HG03196 (cell line): ENCODE measurements at regions not wholly inside any gene's neighbourhood (a gene's known extent, or its start where the extent isn't known, plus 50 kb on each side); places are given as distances from the start of the nearest gene placed in this dataset.

Experiments used
- ATAC-seq: cut with Tn5 transposase; IDR thresholded peaks from one replicate; pipeline ENCODE4 v1.9.1; 2021; ENCODE audit not compliant: unreplicated experiment

GRCh38 chr21:17987382-17988101 is 168.4 kb upstream of the C21orf91 start:
- no peak for ATAC-seq

DNA sequence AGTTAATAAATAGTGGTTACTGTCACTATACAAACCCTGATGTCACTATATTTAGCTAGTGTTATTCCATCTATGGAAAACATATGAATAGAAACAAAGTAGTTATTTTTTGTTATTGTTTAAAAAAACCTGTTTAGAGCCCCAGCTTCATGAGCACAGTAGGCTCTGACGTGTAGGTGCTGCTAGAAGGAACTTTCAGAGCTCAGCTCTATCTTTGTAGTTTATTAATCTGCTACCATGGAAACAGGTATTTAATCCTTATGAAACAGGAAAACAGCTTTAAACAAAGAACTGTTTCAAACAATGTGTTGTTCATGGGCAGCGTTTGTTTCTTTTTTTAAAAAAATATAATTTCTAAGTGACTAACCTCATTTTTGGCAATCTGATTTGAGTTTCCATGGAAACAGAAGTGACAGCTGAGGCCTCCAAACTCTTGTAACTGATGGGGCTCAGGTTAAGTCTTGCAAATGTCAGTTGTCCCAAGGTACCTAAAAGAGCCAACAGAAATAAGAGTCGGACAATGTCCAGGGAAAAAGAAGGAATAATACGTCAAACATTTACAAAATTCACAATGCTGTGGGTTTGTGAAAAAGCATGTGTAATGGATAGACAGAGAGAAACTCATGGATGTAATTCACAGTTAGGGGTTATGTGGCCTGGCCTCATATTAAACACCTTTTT is 162.0 kb upstream of the C21orf91 start:
- no peak for ATAC-seq

- no peak for ATAC-seq
These were observed 160.6 kb upstream of the C21orf91 start for GRCh38 chr21:17979763-17980162.

GRCh38 chr21:17978895-17979294 is 159.7 kb upstream of the C21orf91 start:
- no peak for ATAC-seq

DNA sequence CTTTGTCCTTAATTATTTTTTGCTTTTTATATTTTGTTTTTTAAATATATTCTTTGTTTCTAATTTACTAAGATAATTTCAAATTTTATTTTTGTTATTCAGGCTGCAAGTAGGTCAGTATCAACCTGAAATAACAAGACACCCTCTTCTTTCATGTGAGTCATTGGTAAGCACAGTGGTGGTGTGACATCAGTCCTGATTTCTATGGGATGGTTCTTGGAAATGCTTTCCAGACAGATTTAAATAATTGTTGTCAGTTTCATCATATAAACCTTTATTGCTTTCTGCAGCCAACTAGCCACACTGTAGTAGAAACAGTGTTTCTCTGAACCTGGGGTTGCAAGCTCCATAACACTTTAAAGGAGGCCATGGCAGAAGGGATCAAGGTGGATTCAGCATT is 157.5 kb upstream of the C21orf91 start:
- no peak for ATAC-seq

DNA sequence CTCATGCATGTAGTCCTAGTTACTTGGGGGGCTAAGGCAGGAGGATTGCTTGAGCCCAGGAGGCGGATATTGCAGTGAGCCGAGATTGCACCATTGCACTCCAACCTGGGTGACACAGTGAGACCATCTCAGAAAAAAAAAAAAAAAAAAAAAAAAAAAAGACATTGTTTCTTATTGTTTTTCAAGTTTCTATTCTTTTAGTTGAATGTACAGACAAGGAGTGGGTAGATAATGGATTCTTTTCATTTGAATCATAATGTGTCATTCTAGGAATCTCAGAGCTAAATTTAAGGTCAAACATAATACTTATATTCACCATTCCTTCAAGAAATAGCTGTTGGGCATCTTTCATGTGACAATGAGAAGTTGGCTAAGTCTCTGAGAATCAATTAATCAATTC is 157.0 kb upstream of the C21orf91 start:
- no peak for ATAC-seq

GRCh38 chr21:17967319-17967718 is 148.2 kb upstream of the C21orf91 start:
- ATAC-seq = no peak

GRCh38 chr21:17964716-17965115 is 145.6 kb upstream of the C21orf91 start:
- no peak for ATAC-seq

DNA sequence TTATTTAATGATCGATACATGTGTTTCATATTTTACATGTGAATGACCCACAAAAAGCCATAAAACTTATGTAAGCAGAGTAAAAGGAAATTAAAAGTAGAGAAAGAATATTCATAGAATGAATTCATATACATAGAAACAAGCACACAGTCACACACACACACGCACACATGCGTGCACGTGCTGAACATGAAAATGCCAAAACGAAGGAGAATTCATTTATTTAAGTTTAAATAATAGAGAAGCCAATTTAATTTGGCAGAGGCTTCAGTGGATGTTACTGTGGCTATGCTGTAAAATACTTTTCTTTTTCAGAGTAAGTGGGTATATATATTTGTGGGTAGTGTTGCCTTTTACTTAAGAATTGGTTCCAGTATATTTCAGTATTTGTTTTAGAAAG is 145.0 kb upstream of the C21orf91 start:
- ATAC-seq = no peak

- ATAC-seq = no peak
These were observed 131.4 kb upstream of the C21orf91 start for GRCh38 chr21:17950591-17950990.

DNA sequence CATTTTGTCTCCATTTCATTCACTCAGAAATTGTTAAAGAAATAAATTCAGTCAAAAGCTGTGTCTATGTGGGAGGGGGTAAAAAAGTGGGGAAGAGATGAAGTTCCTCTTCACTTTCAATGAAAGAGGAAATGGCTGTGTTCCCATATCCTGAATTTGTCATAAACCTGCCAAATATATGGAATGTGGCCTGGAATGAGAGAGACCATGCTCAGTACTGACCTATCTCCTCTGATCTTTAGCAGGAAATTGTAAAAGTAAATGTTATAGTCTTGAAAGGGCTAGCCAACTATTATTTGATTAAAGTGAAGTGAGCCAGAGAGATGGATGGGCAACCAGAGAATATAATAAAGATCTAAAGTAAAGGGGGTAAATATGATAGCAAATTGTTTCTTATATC is 130.3 kb upstream of the C21orf91 start:
- no peak for ATAC-seq

DNA sequence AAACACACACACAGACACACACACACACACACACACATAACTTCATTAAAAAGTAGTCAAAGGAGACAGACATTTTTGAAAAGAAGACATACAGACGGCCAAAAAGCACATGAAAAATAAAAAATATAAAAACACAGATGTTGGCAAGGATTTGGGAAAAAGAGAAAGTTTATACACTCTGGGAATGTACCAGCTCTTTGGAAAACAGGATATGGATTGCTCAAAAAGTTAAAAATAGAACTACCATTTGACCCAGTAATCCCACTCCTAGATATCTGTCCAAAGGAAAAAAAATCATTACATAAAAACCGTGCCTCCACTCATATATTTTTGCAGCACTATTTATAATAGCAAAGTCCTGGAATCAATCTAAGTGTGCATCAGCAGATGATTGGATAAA is 128.4 kb upstream of the C21orf91 start:
- no peak for ATAC-seq

GRCh38 chr21:17931080-17931479 is 111.9 kb upstream of the C21orf91 start:
- ATAC-seq = no peak

DNA sequence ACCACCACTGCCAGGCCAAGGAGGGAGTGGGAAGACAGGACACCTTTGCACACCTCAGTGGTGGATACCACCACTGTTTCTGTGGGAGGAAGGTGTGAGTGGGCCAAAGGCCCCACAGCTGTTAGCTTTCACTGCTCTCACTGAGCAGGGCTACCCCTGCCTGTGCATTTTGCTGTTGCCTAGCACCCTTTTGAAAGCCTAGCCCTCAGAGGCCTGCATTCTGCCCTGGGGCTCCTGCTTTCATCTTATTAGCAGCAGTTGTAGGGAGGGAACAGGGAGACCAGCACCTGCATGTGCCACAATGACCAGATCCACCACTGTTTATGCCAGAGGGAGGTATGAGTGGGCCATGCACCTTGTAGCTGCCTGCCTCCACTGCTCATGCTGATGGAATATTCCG is 110.9 kb upstream of the C21orf91 start:
- no peak for ATAC-seq

- no peak for ATAC-seq
These were observed 110.4 kb upstream of the C21orf91 start for GRCh38 chr21:17929510-17929909.

DNA sequence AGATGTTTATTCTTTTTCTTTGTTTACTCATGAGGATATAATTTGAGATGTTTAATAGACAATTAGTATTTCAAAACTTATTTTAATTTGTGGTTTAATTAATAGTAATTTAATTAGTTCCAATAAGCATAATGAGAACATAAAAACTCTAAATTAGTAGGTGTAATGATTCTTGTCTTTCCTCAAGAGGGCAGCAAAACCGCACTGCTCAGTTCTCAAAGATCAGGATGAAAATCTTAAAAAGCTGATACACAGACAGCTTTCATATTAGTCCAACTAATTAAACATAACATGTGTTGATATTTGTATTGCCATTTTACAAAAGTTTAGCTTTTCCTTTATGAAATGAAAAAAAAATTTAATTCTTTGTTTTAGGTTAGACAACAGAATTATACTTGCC is 106.7 kb upstream of the C21orf91 start:
- no peak for ATAC-seq

- peak; percentile 94 for ATAC-seq
These were observed 105.9 kb upstream of the C21orf91 start for GRCh38 chr21:17925000-17925610.

- ATAC-seq = no peak
These were observed 102.7 kb upstream of the C21orf91 start for GRCh38 chr21:17921579-17922530.

DNA sequence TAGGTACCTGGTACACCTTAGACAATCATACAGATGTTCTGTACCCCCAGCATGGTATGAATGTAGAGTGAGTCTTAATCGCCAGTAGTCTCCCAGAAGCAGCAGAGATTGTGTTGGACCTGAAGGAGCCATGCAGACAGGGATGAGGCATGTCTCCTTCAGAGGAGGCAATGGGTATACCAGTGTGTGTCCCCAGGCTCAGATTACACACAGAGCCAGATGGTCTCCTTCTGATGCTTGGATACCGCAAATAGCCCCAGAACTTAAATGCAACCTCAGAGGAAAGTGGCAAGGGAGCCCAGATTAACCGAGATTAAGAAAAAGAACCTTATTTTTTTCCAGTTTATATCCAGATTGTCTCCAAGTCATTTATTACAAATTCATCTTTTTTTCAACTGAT is 96.8 kb upstream of the C21orf91 start:
- no peak for ATAC-seq

GRCh38 chr21:17911628-17912027 is 92.5 kb upstream of the C21orf91 start:
- no peak for ATAC-seq

- ATAC-seq = no peak
These were observed 84.9 kb upstream of the C21orf91 start for GRCh38 chr21:17903929-17904639.
